ENCODE measurements at regions not wholly inside any gene's neighbourhood (a gene's known extent, or its start where the extent isn't known, plus 50 kb on each side); places are given as distances from the start of the nearest gene placed in this dataset.

DNA sequence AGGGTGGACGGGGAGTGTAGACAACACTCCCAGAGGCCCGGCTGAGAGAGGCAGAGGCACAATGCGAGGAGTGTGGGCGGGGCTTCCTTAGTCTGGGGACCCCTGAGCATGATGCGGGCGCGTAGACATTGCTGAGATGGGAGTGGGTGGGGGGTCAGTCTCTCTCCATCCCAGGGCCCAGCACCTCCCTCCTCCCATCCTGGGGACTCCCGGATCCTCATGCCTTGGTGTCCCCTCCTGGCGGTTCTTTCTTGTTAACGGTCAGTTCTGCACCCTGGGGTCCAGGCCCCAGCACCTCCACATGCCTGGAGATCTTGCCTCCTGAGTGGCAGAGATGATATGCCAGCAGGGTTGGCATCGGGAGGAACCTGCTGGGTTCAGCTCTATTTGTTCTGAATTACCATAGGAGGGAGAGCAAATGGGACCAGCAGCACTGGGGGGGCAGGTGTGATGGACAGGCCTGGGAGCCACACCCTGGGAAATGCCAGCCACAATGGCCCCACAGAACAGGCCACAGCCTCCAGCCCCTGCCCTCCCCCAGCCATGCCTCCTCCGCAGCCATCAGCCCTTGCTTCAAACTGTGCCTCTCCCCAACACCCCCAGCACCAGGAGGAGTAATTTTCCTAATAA is 55.7 kb downstream of the RTL6 start:
- no peak for DNase-seq (ENCODE audit: low read depth)

- no peak for DNase-seq (ENCODE audit: low read depth)
These were observed 56.4 kb downstream of the RTL6 start for GRCh38 chr22:44441401-44442185.

DNA sequence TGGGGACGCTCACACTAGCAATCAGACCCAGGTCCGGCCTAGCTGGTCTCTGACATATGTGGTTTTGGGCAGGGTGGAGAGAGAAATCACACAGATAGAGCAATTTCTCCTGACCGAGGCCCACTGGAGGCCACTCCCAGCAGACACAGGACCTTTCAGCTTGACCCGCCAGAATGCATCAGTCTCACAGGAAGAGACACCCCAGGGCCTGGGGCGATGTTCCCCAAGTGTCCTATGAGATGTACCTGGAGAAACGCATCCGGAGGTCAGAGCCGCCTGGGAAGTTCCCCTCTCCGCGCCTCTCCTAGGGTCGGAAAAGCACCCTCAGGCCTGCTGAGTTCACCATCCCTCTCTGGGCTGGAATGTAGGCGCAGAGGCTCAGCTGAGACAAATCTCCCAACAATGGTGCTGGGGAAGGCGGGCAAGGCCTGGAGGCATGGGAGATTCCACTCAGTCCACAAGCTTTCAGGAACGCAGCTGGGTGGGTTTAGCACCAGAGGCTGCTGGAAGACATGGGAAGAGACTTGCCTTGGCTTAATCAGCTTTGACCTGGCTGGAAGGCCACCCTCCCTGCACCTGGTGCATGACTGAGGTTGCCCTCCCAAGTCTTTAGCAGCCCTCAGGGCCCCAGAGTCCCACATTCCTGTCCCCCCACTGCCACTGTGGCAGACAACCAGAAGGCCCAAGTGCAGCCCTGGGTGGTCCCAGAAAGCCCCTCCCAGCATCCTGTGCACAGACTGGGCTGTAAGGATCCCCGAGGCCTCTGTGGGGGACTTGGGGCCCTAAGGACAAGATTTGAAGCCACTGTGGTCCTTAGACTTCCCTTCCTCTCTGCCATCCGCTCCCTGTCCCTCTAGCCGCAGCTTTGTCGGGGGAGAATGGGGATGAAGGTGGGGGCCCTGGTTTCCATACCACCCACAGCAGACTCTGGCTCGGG is 57.5 kb downstream of the RTL6 start:
- no peak for DNase-seq (ENCODE audit: low read depth)

DNA sequence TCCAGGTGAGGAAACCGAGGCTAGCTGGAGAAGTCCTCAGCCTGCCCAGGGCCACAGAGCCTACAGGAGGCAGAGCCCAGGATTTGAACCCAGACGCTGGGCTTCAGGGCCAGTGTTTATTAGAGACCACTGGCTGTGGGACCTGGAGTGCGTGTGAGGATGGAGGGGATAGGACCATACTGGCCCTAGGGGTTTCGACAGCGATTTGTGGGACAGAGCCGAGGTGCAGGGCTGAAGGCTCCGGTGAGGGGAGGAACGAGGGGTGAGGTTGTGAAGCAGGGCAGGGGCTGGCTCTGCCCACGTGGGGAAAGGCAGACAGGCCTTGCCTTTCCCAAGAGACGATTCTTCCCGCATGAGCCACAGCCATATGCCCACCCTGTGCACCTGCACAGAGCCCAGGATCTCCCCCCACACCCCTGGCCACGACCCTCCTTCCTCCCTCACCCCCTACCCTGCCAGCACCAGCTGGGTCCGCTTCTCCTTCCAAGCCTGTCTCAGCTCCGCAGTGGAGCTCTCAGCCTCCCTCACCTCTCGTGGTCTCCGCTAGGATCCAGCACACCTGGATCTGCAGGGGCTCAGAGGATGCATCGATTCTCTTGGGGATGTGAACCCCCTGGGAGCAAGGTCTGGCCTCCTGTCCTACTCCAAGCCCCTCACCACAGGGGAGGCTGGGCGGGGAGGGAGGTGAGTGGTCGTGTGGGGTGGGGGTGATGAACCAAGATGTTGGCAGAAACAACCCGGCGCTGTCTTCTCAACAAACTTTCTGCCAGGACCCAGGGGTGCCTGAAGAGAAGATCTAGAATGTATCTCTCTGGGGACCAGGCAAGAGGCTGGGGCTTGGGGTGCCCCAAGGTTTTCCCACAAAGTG is 58.4 kb downstream of the RTL6 start:
- DNase-seq (ENCODE audit: low read depth): no peak

GRCh38 chr22:44438481-44439131 is 59.4 kb downstream of the RTL6 start:
- DNase-seq (ENCODE audit: low read depth): no peak

GRCh38 chr22:44438056-44438455 is 60.0 kb downstream of the RTL6 start:
- DNase-seq (ENCODE audit: low read depth): no peak

- DNase-seq (ENCODE audit: low read depth): peak; percentile 21
These were observed 60.6 kb downstream of the RTL6 start for GRCh38 chr22:44437216-44438055.

DNA sequence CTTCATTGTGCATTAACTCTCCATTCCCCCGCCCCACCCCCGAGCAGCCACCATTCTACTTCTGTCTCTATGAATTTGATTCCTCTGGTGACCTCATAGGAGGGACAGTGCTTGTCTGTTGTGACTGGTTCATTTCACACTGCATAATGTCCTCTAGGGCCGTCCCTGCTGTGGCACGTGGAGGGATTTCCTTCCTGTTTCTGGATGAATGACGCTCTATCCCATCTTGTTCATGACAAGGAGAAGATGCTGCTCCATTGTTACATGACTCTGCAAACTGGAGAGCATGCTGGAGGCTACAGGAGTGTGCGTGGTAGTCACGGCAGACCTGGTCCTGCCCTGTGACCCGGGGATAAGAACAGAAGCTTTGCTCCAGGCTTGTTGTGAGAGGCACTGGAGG is 61.3 kb downstream of the RTL6 start:
- DNase-seq (ENCODE audit: low read depth): no peak

DNA sequence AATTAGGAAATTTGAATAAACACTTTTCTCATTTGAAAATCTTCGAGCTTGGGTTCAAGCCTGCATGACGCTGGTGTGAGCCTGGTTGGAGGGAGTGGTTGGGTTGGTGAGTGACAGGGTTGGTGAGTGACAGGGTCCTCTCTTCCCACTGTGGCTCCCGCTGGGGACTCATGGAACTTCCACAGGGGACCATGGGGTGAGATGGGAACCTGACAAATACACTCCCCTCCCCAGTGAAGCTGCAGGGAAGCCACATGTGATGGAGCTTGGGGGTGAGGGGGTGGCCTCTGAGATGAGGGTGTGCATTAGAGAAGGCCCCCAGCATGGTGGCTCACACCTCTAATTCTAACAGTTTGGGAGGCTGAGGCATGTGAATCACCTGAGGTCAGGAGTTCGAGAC is 66.8 kb downstream of the RTL6 start:
- no peak for DNase-seq (ENCODE audit: low read depth)

- DNase-seq (ENCODE audit: low read depth): no peak
These were observed 67.3 kb downstream of the RTL6 start for GRCh38 chr22:44430716-44431115.

DNA sequence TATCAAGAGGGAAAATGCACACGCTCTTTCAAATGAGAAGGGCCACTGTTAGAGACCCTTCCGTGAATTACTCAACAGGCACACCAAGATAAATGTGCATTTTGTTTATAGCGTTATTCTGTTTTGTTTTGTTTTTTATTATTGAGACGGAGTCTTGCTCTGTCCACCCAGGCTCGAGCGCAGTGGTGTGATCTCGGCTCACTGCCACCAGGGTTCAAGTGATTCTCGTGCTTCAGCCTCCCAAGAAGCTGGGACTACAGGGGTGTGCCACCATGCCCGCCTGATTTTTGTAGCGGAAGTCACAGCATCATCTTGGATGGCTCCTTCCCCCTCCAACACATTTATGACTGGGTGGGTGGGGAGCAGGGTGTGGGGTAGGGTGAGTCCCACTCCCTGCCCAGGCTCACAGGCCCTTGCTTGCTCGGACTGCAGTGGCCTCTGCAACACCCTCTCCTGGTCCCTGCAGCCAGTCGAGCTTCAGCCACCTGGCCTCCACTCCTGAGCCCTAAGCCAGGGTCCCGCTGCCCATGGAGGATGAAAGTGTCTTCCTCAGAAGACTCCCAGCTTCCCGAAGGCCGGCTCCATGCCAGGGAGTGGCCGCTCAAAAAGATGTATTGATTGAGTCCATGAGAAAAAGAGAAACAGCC is 68.0 kb downstream of the RTL6 start:
- DNase-seq (ENCODE audit: low read depth): no peak

GRCh38 chr22:44428941-44429830 is 68.8 kb downstream of the RTL6 start:
- no peak for DNase-seq (ENCODE audit: low read depth)

DNA sequence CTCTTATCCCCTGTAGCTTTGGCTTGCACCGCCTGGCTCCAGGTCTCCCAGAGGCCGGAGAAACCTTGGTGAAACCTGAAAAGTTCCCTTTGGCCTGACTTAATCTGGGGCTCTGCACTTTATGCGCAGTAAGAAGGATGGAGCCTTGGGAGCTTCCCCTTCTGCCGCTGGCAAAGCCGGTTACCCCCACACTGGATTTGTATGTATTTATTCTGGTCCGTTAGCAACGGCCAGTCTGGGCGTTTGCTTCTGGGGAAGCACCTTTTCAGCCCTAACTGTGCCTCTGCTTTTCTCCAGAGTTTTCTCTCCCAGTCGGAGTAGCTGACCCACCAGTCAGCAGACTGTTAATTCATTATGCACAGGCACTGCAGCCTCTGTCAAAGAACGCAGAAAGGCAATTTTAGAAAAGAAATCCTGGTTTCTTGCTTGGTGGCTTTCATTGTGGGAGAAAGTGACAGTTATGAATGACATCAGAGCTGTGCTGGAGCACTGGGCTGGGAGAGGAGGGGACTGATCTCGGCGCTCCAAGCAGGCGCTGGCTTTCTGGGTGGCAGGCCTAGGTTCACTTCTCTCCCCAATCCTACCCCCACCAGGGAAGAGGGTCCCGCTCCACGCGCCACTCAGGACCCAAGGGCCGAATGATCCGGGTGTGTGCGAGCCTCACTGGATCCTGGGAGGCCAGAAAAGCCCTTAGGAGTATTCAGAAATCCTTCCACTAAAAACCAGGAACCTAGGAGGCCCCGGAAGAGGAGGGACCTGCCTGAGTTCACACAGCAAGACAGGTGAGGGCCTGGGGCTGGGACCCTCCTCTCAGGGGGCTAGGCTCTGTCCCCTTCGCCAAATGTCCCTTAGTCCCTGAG is 70.2 kb downstream of the RTL6 start:
- DNase-seq (ENCODE audit: low read depth): no peak

DNA sequence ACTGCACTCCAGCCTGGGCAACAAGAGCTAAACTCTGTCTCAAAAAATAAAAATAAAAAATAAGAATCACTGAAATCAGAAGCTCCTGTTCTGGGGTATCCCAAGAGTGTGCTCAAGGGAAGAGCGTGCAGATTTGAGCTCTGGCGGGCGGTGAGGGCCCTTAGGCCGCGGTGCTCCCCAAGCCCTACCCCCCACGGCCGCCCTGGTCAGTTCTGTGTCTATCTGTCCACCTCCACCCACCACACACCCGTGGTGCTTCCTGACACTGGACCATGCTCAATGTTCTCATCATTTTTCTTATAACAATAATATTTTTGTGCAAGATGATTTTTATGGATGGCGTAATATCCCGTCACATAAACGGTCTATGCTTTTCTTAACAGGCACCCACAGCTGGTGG is 71.1 kb downstream of the RTL6 start:
- DNase-seq (ENCODE audit: low read depth): no peak

- DNase-seq (ENCODE audit: low read depth): no peak
These were observed 72.4 kb downstream of the RTL6 start for GRCh38 chr22:44425694-44426045.

DNA sequence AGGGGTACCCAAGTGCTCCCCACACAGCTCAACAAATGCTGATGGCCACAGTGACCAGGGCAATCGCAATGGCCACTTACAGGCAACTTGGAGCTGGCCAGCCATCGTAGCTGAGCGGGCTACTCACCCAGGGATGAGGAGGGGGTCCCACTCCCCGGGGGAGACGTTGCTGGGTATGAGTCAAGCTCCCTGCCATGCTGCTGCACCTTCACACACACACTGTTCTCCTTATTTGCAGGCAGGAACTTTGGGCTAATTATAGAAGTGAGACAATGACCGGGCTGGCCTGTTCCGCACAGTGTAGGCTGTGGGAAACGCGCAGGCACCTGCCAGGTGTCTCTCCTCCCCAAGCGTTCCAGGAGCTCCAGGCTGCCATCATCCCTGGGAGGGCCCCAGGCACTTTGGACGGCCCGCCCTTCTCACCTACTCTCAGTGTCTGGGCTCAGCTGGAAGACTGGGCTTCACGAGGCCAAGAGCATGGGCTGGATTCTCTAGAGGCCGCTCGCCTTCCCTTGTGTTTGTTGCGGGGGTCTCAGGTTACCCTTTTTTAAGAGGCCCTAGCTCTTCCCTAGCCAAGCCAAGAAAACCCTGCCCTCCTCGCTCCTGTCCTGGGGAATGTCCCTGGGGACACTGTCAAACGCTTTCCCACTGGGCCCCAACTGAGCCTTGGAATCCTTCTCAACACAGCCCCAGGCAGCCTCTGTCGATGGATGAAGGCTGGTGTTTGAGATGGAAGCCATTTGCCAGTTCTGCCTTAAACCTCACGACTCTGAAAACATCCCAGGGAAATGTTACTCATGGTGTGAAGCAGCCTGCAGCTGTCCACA is 73.0 kb downstream of the RTL6 start:
- DNase-seq (ENCODE audit: low read depth): no peak

DNA sequence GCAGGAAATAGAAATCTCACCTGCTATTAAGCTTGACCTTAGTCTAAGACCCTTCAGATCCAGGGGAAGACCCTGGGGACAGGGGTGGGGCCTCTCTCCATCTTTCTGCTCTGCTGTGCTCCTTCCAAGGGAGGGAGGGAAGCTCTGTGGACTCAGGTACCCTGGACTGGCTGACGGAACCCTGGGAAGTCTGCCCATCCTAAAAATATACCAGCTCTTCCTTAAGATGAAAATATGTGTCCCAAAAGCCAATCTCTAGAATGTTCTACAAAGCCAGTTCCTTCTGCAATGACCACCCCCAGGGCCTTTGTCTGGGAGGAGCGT is 73.7 kb downstream of the RTL6 start:
- no peak for DNase-seq (ENCODE audit: low read depth)

Measured in stromal cell of bone marrow (primary cell).